ENCODE measurements at regions not wholly inside any gene's neighbourhood (a gene's known extent, or its start where the extent isn't known, plus 50 kb on each side); places are given as distances from the start of the nearest gene placed in this dataset.

- TF ChIP-seq SUZ12 (IDR thresholded peaks at IDR 0.05; ENCODE audit: extremely low read depth, insufficient read depth, insufficient read length) = no peak
- no peak for TF ChIP-seq ZNF274 (IDR thresholded peaks at IDR 0.05; ENCODE audit: low read depth, low read length)
Observed at GRCh38 chr3:59654123-59654479, 604.3 kb upstream of the CFAP20DC start.
